Rectal smooth muscle tissue (tissue), 1 donor: ENCODE measurements at regions not wholly inside any gene's neighbourhood (a gene's known extent, or its start where the extent isn't known, plus 50 kb on each side); places are given as distances from the start of the nearest gene placed in this dataset.
A peak's percentile ranks its signal among the peaks of the same experiment; 100 is the strongest.

Experiments
- H3K27ac ChIP-seq: one replicate; pipeline ENCODE4 v1.7.0; 2013; ENCODE audit warnings: low read depth, low read length, inconsistent platforms
- H3K27me3 ChIP-seq: one replicate; pipeline ENCODE4 v1.7.0; 2013; ENCODE audit warnings: low read length; ENCODE audit not compliant: control insufficient read depth, insufficient read depth
- H3K36me3 ChIP-seq: one replicate; pipeline ENCODE4 v1.7.0; 2013; ENCODE audit warnings: low read length; ENCODE audit not compliant: control insufficient read depth, insufficient read depth
- H3K4me1 ChIP-seq: one replicate; pipeline ENCODE4 v1.7.0; 2013; ENCODE audit warnings: low read length; ENCODE audit not compliant: control insufficient read depth, insufficient read depth
- H3K4me3 ChIP-seq: one replicate; pipeline ENCODE4 v1.7.0; 2013; ENCODE audit warnings: low read length
- H3K9ac ChIP-seq: one replicate; pipeline ENCODE4 v1.7.0; 2013; ENCODE audit warnings: low read length

GRCh38 chr12:14261861-14262260, 103.6 kb upstream of the ATF7IP start:
- Histone ChIP-seq H3K4me3 (no peak overlapping the region), H3K9ac (no peak overlapping the region), H3K27ac (no peak overlapping the region), H3K27me3 (no peaks in the 10 kb centered on the region), H3K4me1 (peaks cover 24% of the 10 kb centered on the region), H3K36me3 (no peaks in the 10 kb centered on the region)

- Histone ChIP-seq H3K4me1 (peaks cover 15% of the 10 kb centered on the region), H3K9ac (no peak overlapping the region), H3K27me3 (no peaks in the 10 kb centered on the region), H3K27ac (no peak overlapping the region), H3K4me3 (no peak overlapping the region), H3K36me3 (no peaks in the 10 kb centered on the region)
Measured at GRCh38 chr12:14262771-14263511, 102.5 kb upstream of the ATF7IP start.

GRCh38 chr12:14263742-14264141, 101.7 kb upstream of the ATF7IP start:
- Histone ChIP-seq H3K4me1 (peaks cover 9% of the 10 kb centered on the region), H3K36me3 (no peaks in the 10 kb centered on the region), H3K27ac (no peak overlapping the region), H3K9ac (no peak overlapping the region), H3K4me3 (no peak overlapping the region), H3K27me3 (no peaks in the 10 kb centered on the region)

GRCh38 chr12:14264316-14264715, 101.2 kb upstream of the ATF7IP start:
- Histone ChIP-seq H3K27ac (no peak overlapping the region), H3K4me3 (no peak overlapping the region), H3K27me3 (no peaks in the 10 kb centered on the region), H3K9ac (no peak overlapping the region), H3K36me3 (no peaks in the 10 kb centered on the region), H3K4me1 (peaks cover 9% of the 10 kb centered on the region)

- Histone ChIP-seq H3K4me3 (no peak overlapping the region), H3K36me3 (no peaks in the 10 kb centered on the region), H3K4me1 (peaks cover 9% of the 10 kb centered on the region), H3K9ac (no peak overlapping the region), H3K27me3 (no peaks in the 10 kb centered on the region), H3K27ac (no peak overlapping the region)
Measured at GRCh38 chr12:14264778-14265177, 100.7 kb upstream of the ATF7IP start.

- H3K9ac ChIP-seq: no peak overlapping the region
- H3K27me3 ChIP-seq: no peaks in the 10 kb centered on the region
- no peak overlapping the region for H3K4me3 ChIP-seq
- H3K4me1 ChIP-seq: no peaks in the 10 kb centered on the region
- no peaks in the 10 kb centered on the region for H3K36me3 ChIP-seq
- H3K27ac ChIP-seq: no peak overlapping the region
Measured at GRCh38 chr12:14268120-14268515, 97.4 kb upstream of the ATF7IP start.

- Histone ChIP-seq H3K27ac (no peak overlapping the region), H3K4me3 (no peak overlapping the region), H3K27me3 (no peaks in the 10 kb centered on the region), H3K4me1 (no peaks in the 10 kb centered on the region), H3K36me3 (no peaks in the 10 kb centered on the region), H3K9ac (no peak overlapping the region)
Measured at GRCh38 chr12:14270392-14270791, 95.1 kb upstream of the ATF7IP start.

- Histone ChIP-seq H3K4me3 (no peak overlapping the region), H3K27me3 (no peaks in the 10 kb centered on the region), H3K9ac (no peak overlapping the region), H3K4me1 (no peaks in the 10 kb centered on the region), H3K36me3 (no peaks in the 10 kb centered on the region), H3K27ac (peak overlapping the region; percentile 2)
Measured at GRCh38 chr12:14272956-14273912, 92.2 kb upstream of the ATF7IP start.

- Histone ChIP-seq H3K9ac (no peak overlapping the region), H3K27ac (no peak overlapping the region)
Measured at GRCh38 chr12:14273913-14274311, 91.6 kb upstream of the ATF7IP start.

GRCh38 chr12:14275111-14275510, 90.4 kb upstream of the ATF7IP start:
- Histone ChIP-seq H3K27ac (no peak overlapping the region), H3K4me1 (no peaks in the 10 kb centered on the region), H3K9ac (no peak overlapping the region), H3K27me3 (no peaks in the 10 kb centered on the region), H3K4me3 (no peak overlapping the region), H3K36me3 (no peaks in the 10 kb centered on the region)

More at GRCh38 chr12:14273913-14274311, 91.6 kb upstream of the ATF7IP start:
- no peaks in the 10 kb centered on the region for H3K4me1 ChIP-seq
- no peaks in the 10 kb centered on the region for H3K27me3 ChIP-seq
- H3K36me3 ChIP-seq: no peaks in the 10 kb centered on the region
- H3K4me3 ChIP-seq: no peak overlapping the region

GRCh38 chr12:14275886-14276285, 89.6 kb upstream of the ATF7IP start:
- H3K27me3 ChIP-seq: no peaks in the 10 kb centered on the region
- no peaks in the 10 kb centered on the region for H3K36me3 ChIP-seq
- H3K27ac ChIP-seq: no peak overlapping the region
- H3K4me3 ChIP-seq: no peak overlapping the region
- no peaks in the 10 kb centered on the region for H3K4me1 ChIP-seq
- H3K9ac ChIP-seq: no peak overlapping the region

- Histone ChIP-seq H3K4me3 (no peak overlapping the region), H3K9ac (no peak overlapping the region), H3K27ac (no peak overlapping the region)
Measured at GRCh38 chr12:14278294-14278953, 87.1 kb upstream of the ATF7IP start.

More at GRCh38 chr12:14278294-14278953, 87.1 kb upstream of the ATF7IP start:
- H3K36me3 ChIP-seq: no peaks in the 10 kb centered on the region
- H3K4me1 ChIP-seq: no peaks in the 10 kb centered on the region
- H3K27me3 ChIP-seq: no peaks in the 10 kb centered on the region
